GM19372 (cell line): ENCODE measurements at regions not wholly inside any gene's neighbourhood (a gene's known extent, or its start where the extent isn't known, plus 50 kb on each side); places are given as distances from the start of the nearest gene placed in this dataset.
"Not testable (repeated sequence)": the region's sequence is repeated elsewhere in the genome, so short reads cannot be mapped to it uniquely, and the experiment has no call there.

Source experiments
- ATAC-seq: cut with Tn5 transposase; IDR thresholded peaks from one replicate; pipeline ENCODE4 v1.9.1; 2021; ENCODE audit warnings: mild to moderate bottlenecking, low read depth, moderate library complexity; ENCODE audit not compliant: unreplicated experiment

- ATAC-seq = no peak
These were observed 89.8 kb upstream of the C1GALT1C1 start for GRCh38 chrX:120719622-120720021.

- no peak for ATAC-seq
These were observed 89.1 kb upstream of the C1GALT1C1 start for GRCh38 chrX:120718969-120719368.

- ATAC-seq = not testable (repeated sequence)
These were observed 72.5 kb upstream of the C1GALT1C1 start for GRCh38 chrX:120702337-120702736.

- peak; percentile 81 for ATAC-seq
These were observed 67.2 kb upstream of the C1GALT1C1 start for GRCh38 chrX:120697053-120697452.

- no peak for ATAC-seq
These were observed 62.5 kb upstream of the C1GALT1C1 start for GRCh38 chrX:120692319-120692718.

- no peak for ATAC-seq
These were observed 61.1 kb upstream of the C1GALT1C1 start for GRCh38 chrX:120690941-120691340.

- ATAC-seq = no peak
These were observed 60.5 kb upstream of the C1GALT1C1 start for GRCh38 chrX:120690344-120690743.

- no peak for ATAC-seq
These were observed 50.2 kb upstream of the C1GALT1C1 start for GRCh38 chrX:120680090-120680489.
